ENCODE measurements at regions not wholly inside any gene's neighbourhood (a gene's known extent, or its start where the extent isn't known, plus 50 kb on each side); places are given as distances from the start of the nearest gene placed in this dataset.

GRCh38 chr3:141814375-141814774, 51.2 kb downstream of the GRK7 start:
- H4K20me1 ChIP-seq (ENCODE audit: insufficient read depth) = no peaks in the 10 kb centered on the region
- H3K9me2 ChIP-seq (ENCODE audit: insufficient read depth) = no peaks in the 10 kb centered on the region
- no peaks in the 10 kb centered on the region for H3K36me3 ChIP-seq (ENCODE audit: low read depth)
- H3K4me2 ChIP-seq (ENCODE audit: unreplicated experiment) = no peak overlapping the region
- no peak overlapping the region for H2AFZ ChIP-seq
- peaks cover 23% of the 10 kb centered on the region for H3K27me3 ChIP-seq (replicated peaks; ENCODE audit: insufficient read depth)
- TF ChIP-seq EZH2 (IDR thresholded peaks at IDR 0.05; ENCODE audit: insufficient read depth, poor library complexity, severe bottlenecking) (no peak), EZH2phosphoT487 (IDR thresholded peaks at IDR 0.05; ENCODE audit: insufficient read depth, low read depth) (no peak)
- no peaks in the 10 kb centered on the region for H3F3A ChIP-seq (ENCODE audit: insufficient read depth)
- H3K79me2 ChIP-seq (ENCODE audit: insufficient read depth) = no peaks in the 10 kb centered on the region
- in situ Hi-C loops (cut with MboI) = no loop called here
- H3K9me3 ChIP-seq (ENCODE audit: low read depth) = no peaks in the 10 kb centered on the region
- no peaks in the 10 kb centered on the region for H3K4me1 ChIP-seq (ENCODE audit: insufficient read depth)
- H3K4me3 ChIP-seq = no peak overlapping the region
- 72 to 77% methylated on average over 2 of the region's 2 CpGs for WGBS, 2 experiments (ENCODE audit: low coverage in 1 of 2, low lambda C conversion rate in 2 of 2, missing lambda C conversion rate in 2 of 2)
- no peak for DNase-seq
- no peak overlapping the region for H3K27ac ChIP-seq
- H3K9ac ChIP-seq = no peak overlapping the region

DNA sequence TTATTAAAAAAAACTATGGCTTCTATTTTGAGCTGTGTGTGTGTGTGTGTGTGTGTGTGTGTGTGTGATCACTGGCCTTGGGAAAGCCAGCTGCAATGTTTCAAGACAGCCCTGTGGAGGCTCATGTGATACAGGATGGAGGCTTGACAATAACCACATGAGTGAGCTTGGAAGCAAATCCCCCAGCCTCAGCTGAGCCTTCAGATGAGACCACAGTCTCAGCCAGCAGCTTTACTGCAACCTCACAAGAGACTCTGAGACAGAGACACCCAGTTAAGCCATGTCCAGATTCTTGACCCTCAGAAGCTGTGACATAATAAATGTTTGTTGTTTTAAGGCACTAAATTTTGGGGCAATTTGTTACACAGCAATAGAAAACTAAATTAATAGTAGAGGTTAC, 52.5 kb downstream of the GRK7 start:
- Histone ChIP-seq H3K27ac (no peak overlapping the region), H3K9me3 (ENCODE audit: low read depth) (no peaks in the 10 kb centered on the region), H3K4me2 (ENCODE audit: unreplicated experiment) (no peak overlapping the region), H3K4me1 (ENCODE audit: insufficient read depth) (no peaks in the 10 kb centered on the region), H3K9ac (no peak overlapping the region), H3F3A (ENCODE audit: insufficient read depth) (no peaks in the 10 kb centered on the region), H2AFZ (no peak overlapping the region), H3K4me3 (no peak overlapping the region), H4K20me1 (ENCODE audit: insufficient read depth) (no peaks in the 10 kb centered on the region), H3K27me3 (replicated peaks; ENCODE audit: insufficient read depth) (peaks cover 23% of the 10 kb centered on the region), H3K36me3 (ENCODE audit: low read depth) (no peaks in the 10 kb centered on the region), H3K9me2 (ENCODE audit: insufficient read depth) (no peaks in the 10 kb centered on the region), H3K79me2 (ENCODE audit: insufficient read depth) (no peaks in the 10 kb centered on the region)
- in situ Hi-C loops (cut with MboI) = no loop called here
- TF ChIP-seq EZH2phosphoT487 (IDR thresholded peaks at IDR 0.05; ENCODE audit: insufficient read depth, low read depth) = no peak
- no peak for DNase-seq

GRCh38 chr3:141816958-141817357, 53.8 kb downstream of the GRK7 start:
- H3K9me3 ChIP-seq (ENCODE audit: low read depth) = no peaks in the 10 kb centered on the region
- in situ Hi-C loops (cut with MboI) = no loop called here
- H3F3A ChIP-seq (ENCODE audit: insufficient read depth) = no peaks in the 10 kb centered on the region
- H3K27ac ChIP-seq = no peak overlapping the region
- H3K9me2 ChIP-seq (ENCODE audit: insufficient read depth) = no peaks in the 10 kb centered on the region
- 15% methylated on average over 7 of the region's 7 CpGs for WGBS, 2 experiments (ENCODE audit: low coverage in 1 of 2, low lambda C conversion rate in 2 of 2, missing lambda C conversion rate in 2 of 2)
- H3K4me2 ChIP-seq (ENCODE audit: unreplicated experiment) = no peak overlapping the region
- H3K4me1 ChIP-seq (ENCODE audit: insufficient read depth) = no peaks in the 10 kb centered on the region
- peaks cover 23% of the 10 kb centered on the region for H3K27me3 ChIP-seq (replicated peaks; ENCODE audit: insufficient read depth)
- H3K9ac ChIP-seq = no peak overlapping the region
- no peaks in the 10 kb centered on the region for H4K20me1 ChIP-seq (ENCODE audit: insufficient read depth)
- no peak overlapping the region for H2AFZ ChIP-seq
- H3K4me3 ChIP-seq = no peak overlapping the region
- H3K79me2 ChIP-seq (ENCODE audit: insufficient read depth) = no peaks in the 10 kb centered on the region
- H3K36me3 ChIP-seq (ENCODE audit: low read depth) = no peaks in the 10 kb centered on the region
- peak; percentile 2 for DNase-seq
- TF ChIP-seq EZH2 (IDR thresholded peaks at IDR 0.05; ENCODE audit: insufficient read depth, poor library complexity, severe bottlenecking) (no peak), EZH2phosphoT487 (IDR thresholded peaks at IDR 0.05; ENCODE audit: insufficient read depth, low read depth) (no peak)

- Histone ChIP-seq H3K4me1 (ENCODE audit: insufficient read depth) (no peaks in the 10 kb centered on the region), H3K4me2 (ENCODE audit: unreplicated experiment) (no peak overlapping the region), H3K4me3 (no peak overlapping the region), H3K9me3 (ENCODE audit: low read depth) (no peaks in the 10 kb centered on the region), H3K9me2 (ENCODE audit: insufficient read depth) (no peaks in the 10 kb centered on the region), H3K27me3 (replicated peaks; ENCODE audit: insufficient read depth) (0 out of 2 replicates have a peak, but pooled peaks cover 4% of the 10 kb centered on the region), H4K20me1 (ENCODE audit: insufficient read depth) (no peaks in the 10 kb centered on the region), H3F3A (ENCODE audit: insufficient read depth) (no peaks in the 10 kb centered on the region), H3K27ac (no peak overlapping the region), H3K36me3 (ENCODE audit: low read depth) (no peaks in the 10 kb centered on the region), H2AFZ (no peak overlapping the region), H3K9ac (no peak overlapping the region), H3K79me2 (ENCODE audit: insufficient read depth) (no peaks in the 10 kb centered on the region)
- TF ChIP-seq EZH2 (IDR thresholded peaks at IDR 0.05; ENCODE audit: insufficient read depth, poor library complexity, severe bottlenecking) = no peak
- no peak for DNase-seq
- in situ Hi-C loops (cut with MboI) = no loop called here
- whole genome bisulfite sequencing, 2 experiments (ENCODE audit: low coverage in 1 of 2, low lambda C conversion rate in 2 of 2, missing lambda C conversion rate in 2 of 2) = 65 to 70% methylated on average over 7 of the region's 7 CpGs
These were observed 51.0 kb upstream of the ATP1B3 start for GRCh38 chr3:141825216-141826011.

All from GM23248 (cell line).